Mesenchymal stem cell (in vitro differentiated cells and primary cell): ENCODE measurements at regions not wholly inside any gene's neighbourhood (a gene's known extent, or its start where the extent isn't known, plus 50 kb on each side); places are given as distances from the start of the nearest gene placed in this dataset.

Experiments used
- DNase-seq: peaks from one replicate; pipeline ENCODE4 v3.0.0-alpha.2; 2013
- H2AFZ ChIP-seq: one replicate; pipeline ENCODE4 v1.6.1; 2013; ENCODE audit warnings: low read depth, mild to moderate bottlenecking, control low read depth, inconsistent platforms, low read length, moderate library complexity
- H2AK5ac ChIP-seq: 2 replicates; pipeline ENCODE4 v1.6.1; 2013; ENCODE audit warnings: low read length, moderate library complexity, mild to moderate bottlenecking, inconsistent platforms; ENCODE audit not compliant: severe bottlenecking
- H2BK120ac ChIP-seq: one replicate; pipeline ENCODE4 v1.6.1; 2013; ENCODE audit warnings: low read depth, mild to moderate bottlenecking, inconsistent platforms, low read length, moderate library complexity
- H2BK12ac ChIP-seq, 2 experiments: one replicate each; pipeline ENCODE4 v1.6.1; 2013; ENCODE audit warnings: inconsistent platforms in 2 of 2, low read length in 2 of 2, mild to moderate bottlenecking in 2 of 2, moderate library complexity in 2 of 2, control low read depth in 1 of 2
- H2BK15ac ChIP-seq: one replicate; pipeline ENCODE4 v1.6.1; 2013; ENCODE audit warnings: mild to moderate bottlenecking, low read depth, inconsistent platforms; ENCODE audit not compliant: poor library complexity, severe bottlenecking
- H2BK5ac ChIP-seq: 2 replicates; pipeline ENCODE4 v1.6.1; 2013; ENCODE audit warnings: low read depth, mild to moderate bottlenecking, low read length, control low read depth, inconsistent platforms; ENCODE audit not compliant: poor library complexity, severe bottlenecking
- H3K14ac ChIP-seq, 2 experiments: one replicate each; pipeline ENCODE4 v1.6.1; 2013; ENCODE audit warnings: inconsistent platforms in 2 of 2, low read length in 2 of 2, control low read depth in 1 of 2, mild to moderate bottlenecking in 1 of 2, moderate library complexity in 1 of 2
- H3K18ac ChIP-seq, 2 experiments: one replicate each; pipeline ENCODE4 v1.6.1; 2013; ENCODE audit warnings: inconsistent platforms in 2 of 2, low read length in 2 of 2, control low read depth in 1 of 2, low read depth in 1 of 2, mild to moderate bottlenecking in 1 of 2
- H3K23ac ChIP-seq, 2 experiments: one replicate each; pipeline ENCODE4 v1.6.1; 2013; ENCODE audit warnings: inconsistent platforms in 2 of 2, low read length in 2 of 2, mild to moderate bottlenecking in 2 of 2, moderate library complexity in 2 of 2, control low read depth in 1 of 2
- H3K27ac ChIP-seq: 2 replicates; pipeline ENCODE4 v1.5.1; 2013; ENCODE audit warnings: mild to moderate bottlenecking, moderate library complexity, low read length, control low read depth, inconsistent platforms; ENCODE audit not compliant: poor library complexity, severe bottlenecking
- H3K27me3 ChIP-seq, 2 experiments: 2 replicates each; pipeline versions ENCODE4 v1.6.1 to v1.7.0; 2013; ENCODE audit warnings: low read length in 2 of 2, mild to moderate bottlenecking in 2 of 2, moderate library complexity in 2 of 2, control low read depth in 1 of 2, inconsistent platforms in 1 of 2; ENCODE audit not compliant: control insufficient read depth in 1 of 2, insufficient read depth in 1 of 2
- H3K36me3 ChIP-seq, 2 experiments: 2 replicates each; pipeline versions ENCODE4 v1.6.1 to v1.7.0; 2013; ENCODE audit warnings: low read length in 2 of 2, control low read depth in 1 of 2, inconsistent platforms in 1 of 2, low read depth in 1 of 2, mild to moderate bottlenecking in 1 of 2; ENCODE audit not compliant: insufficient read depth in 2 of 2, control insufficient read depth in 1 of 2
- H3K4ac ChIP-seq, 2 experiments: one replicate each; pipeline ENCODE4 v1.6.1; 2013; ENCODE audit warnings: inconsistent platforms in 2 of 2, low read length in 2 of 2, mild to moderate bottlenecking in 2 of 2, moderate library complexity in 2 of 2, control low read depth in 1 of 2, low read depth in 1 of 2
- H3K4me1 ChIP-seq: 2 replicates; pipeline ENCODE4 v1.6.1; 2013; ENCODE audit warnings: low read depth, low read length, control low read depth; ENCODE audit not compliant: control insufficient read depth, insufficient read depth
- H3K4me2 ChIP-seq: 2 replicates; pipeline ENCODE4 v1.6.1; 2013; ENCODE audit warnings: low read length, mild to moderate bottlenecking, inconsistent platforms; ENCODE audit not compliant: poor library complexity, severe bottlenecking
- H3K4me3 ChIP-seq, 2 experiments: 2 replicates each; pipeline versions ENCODE4 v1.5.1 to v1.7.0; 2013; ENCODE audit warnings: low read length in 2 of 2, mild to moderate bottlenecking in 2 of 2, control low read depth in 1 of 2, low read depth in 1 of 2; ENCODE audit not compliant: insufficient read depth in 1 of 2
- H3K79me1 ChIP-seq: replicated peaks from 2 replicates; pipeline ENCODE4 v1.6.1; 2013; ENCODE audit warnings: mild to moderate bottlenecking, control low read depth, low read length, inconsistent platforms; ENCODE audit not compliant: poor library complexity, severe bottlenecking
- H3K9ac ChIP-seq: 2 replicates; pipeline ENCODE4 v1.7.0; 2013; ENCODE audit warnings: mild to moderate bottlenecking, low read length, moderate library complexity
- H3K9me3 ChIP-seq: 2 replicates; pipeline ENCODE4 v1.7.0; 2013; ENCODE audit warnings: mild to moderate bottlenecking, low read length; ENCODE audit not compliant: control insufficient read depth
- H4K8ac ChIP-seq: one replicate; pipeline ENCODE4 v1.6.1; 2013; ENCODE audit warnings: inconsistent platforms, mild to moderate bottlenecking, low read length, moderate library complexity
- H4K91ac ChIP-seq: one replicate; pipeline ENCODE4 v1.6.1; 2013; ENCODE audit warnings: mild to moderate bottlenecking, low read length, inconsistent platforms
- WGBS: methylation state at CpG from one replicate; pipeline ENCODE4 v1.1.7; 2013; ENCODE audit warnings: mixed read lengths; 5-methylcytosine and 5-hydroxymethylcytosine counted together

DNA sequence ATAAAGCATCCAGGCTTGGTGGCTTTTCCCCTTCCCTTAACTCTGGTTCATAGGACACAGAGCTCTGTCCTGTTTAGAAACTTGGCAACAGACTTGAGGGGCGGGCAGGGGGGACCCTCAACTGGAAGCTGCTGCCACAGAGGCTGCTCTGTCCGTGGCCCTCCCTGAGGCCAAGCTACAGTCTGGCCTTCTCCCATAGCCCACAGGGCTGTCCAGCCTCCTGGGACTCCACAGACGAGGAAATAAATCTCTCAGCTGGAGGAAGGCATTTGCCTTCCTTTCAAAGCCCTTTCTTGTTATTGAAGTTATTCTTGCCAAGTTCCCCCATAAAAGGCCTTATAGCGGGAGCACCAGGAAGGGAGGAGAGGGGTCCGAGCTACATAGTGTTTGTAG lies 248.8 kb upstream of the TPM1 start:
- Histone ChIP-seq H3K4ac (peak overlapping the region in 1 of 2 experiments; percentile 30), H3K9ac (no peak overlapping the region), H3K4me3 (no peak overlapping the region), H3K27ac (no peak overlapping the region), H3K23ac (no peak overlapping the region), H4K91ac (no peak overlapping the region), H3K36me3 (peaks cover 41 to 79% of the 10 kb centered on the region in 2 experiments), H2BK5ac (no peak overlapping the region), H3K9me3 (no peaks in the 10 kb centered on the region), H2BK15ac (no peak overlapping the region), H3K79me1 (peaks cover 2% of the 10 kb centered on the region), H2BK120ac (no peak overlapping the region), H3K4me2 (no peak overlapping the region), H3K27me3 (no peaks in the 10 kb centered on the region), H2BK12ac (no peak overlapping the region), H2AK5ac (peak overlapping the region; percentile 51), H3K14ac (no peak overlapping the region), H2AFZ (no peak overlapping the region), H3K4me1 (peaks cover 13% of the 10 kb centered on the region), H4K8ac (no peak overlapping the region), H3K18ac (peak overlapping the region in 1 of 2 experiments; percentile 50)
- 95% methylated on average over 5 of the region's 5 CpGs for WGBS
- no peak for DNase-seq

DNA sequence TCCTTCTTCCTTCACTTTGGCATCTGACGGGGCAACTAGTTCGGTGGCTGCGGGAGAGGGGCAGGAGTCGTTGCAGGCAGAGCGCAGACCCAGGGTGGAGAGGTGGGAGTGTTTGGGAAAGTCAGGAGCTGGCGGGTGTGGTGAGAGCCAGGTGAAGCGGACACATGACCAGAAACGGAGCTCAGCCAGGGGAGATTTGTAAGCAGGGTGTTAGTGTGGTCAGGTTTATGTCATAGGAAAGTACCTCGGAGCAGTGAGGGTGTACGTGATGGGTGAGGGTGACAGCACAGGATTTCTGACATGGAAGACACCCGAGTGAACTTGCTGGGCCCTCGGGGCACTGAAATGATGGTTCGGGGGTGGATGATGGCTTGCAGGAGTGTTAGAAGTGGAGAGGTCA lies 247.4 kb upstream of the TPM1 start:
- 88% methylated on average over 12 of the region's 13 CpGs for WGBS
- Histone ChIP-seq H3K4ac (no peak overlapping the region), H3K18ac (no peak overlapping the region), H3K36me3 (peaks cover 44 to 80% of the 10 kb centered on the region in 2 experiments), H3K4me2 (no peak overlapping the region), H3K9me3 (no peaks in the 10 kb centered on the region), H2AFZ (no peak overlapping the region), H3K4me3 (no peak overlapping the region), H3K4me1 (peaks cover 13% of the 10 kb centered on the region), H3K9ac (no peak overlapping the region), H4K8ac (no peak overlapping the region), H3K27ac (no peak overlapping the region), H3K14ac (no peak overlapping the region), H2BK5ac (no peak overlapping the region), H2BK12ac (peak overlapping the region in 1 of 2 experiments; percentile 23), H3K79me1 (peaks cover 2% of the 10 kb centered on the region), H4K91ac (no peak overlapping the region), H3K27me3 (no peaks in the 10 kb centered on the region), H3K23ac (no peak overlapping the region), H2BK120ac (no peak overlapping the region), H2AK5ac (peak overlapping the region; percentile 3), H2BK15ac (no peak overlapping the region)
- DNase-seq = no peak

DNA sequence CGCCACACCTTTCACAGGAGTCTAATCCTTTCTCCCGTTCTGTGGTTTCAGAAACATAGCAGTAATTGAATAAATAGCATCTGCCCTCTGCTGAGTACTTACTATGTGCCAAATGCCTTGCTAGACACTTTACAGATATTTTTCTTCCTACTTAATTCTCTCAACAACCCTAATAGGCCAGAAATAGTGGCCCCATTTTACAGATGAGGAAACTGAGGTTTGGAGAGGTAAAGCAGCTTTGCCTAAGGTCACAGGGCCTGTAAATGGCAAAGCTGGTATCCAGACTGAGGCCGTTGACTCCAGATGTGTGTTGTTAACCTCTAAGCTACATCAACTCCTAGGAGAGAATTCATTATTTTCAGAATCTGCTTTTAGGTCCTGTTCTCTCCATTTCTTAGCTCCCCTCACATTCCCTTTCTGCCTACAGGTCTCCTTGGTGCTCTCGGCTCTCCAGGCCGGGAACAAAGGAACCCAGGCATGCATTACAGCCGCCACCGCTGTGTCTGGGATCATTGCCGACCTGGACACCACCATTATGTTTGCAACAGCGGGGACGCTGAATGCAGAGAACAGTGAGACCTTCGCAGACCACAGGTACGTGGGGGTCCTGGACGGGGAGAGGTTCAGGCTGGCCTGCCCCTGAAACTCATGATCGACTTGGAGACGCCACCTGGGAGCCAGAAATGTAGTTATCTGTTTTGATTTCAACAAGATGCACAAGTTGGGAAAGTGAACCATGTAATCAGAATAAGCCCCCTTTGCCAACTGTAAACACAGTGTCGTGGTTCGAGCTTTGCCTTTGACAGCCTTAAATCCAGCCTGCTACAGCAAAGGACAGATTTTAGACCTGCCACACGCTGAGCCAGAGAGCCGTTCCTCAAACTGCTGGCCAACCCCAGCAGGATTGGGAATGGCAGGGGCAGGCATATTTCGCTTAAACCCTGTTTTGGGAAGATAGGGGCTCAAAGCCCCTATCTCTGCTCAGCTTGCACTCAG lies 246.5 kb upstream of the TPM1 start:
- Histone ChIP-seq H2BK15ac (no peak overlapping the region), H2BK120ac (no peak overlapping the region), H3K36me3 (peaks cover 49 to 81% of the 10 kb centered on the region in 2 experiments), H2BK12ac (no peak overlapping the region), H3K4me2 (no peak overlapping the region), H3K18ac (no peak overlapping the region), H2AK5ac (no peak overlapping the region), H2BK5ac (no peak overlapping the region), H3K4ac (no peak overlapping the region), H3K4me1 (peaks cover 13% of the 10 kb centered on the region), H3K9me3 (no peaks in the 10 kb centered on the region), H4K91ac (no peak overlapping the region), H3K9ac (no peak overlapping the region), H2AFZ (no peak overlapping the region), H4K8ac (no peak overlapping the region), H3K27ac (no peak overlapping the region), H3K79me1 (peaks cover 2% of the 10 kb centered on the region), H3K14ac (no peak overlapping the region), H3K4me3 (no peak overlapping the region), H3K23ac (no peak overlapping the region), H3K27me3 (no peaks in the 10 kb centered on the region)
- no peak for DNase-seq
- WGBS = 93% methylated on average over 20 of the region's 20 CpGs

DNA sequence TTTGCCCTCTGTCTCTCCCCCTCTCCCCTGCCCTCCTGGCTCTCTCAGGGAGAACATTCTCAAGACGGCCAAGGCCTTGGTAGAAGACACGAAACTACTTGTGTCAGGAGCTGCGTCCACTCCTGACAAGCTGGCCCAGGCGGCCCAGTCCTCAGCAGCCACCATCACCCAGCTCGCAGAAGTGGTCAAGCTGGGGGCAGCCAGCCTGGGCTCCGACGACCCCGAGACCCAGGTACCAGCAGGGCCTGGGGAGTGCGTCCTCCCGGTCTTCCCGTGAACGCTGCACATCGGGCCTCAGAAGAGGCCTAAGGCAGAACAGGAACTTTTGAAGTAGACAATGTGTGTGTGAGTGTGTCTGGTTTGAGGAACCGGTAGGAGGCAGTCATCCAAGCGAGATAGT lies 245.4 kb upstream of the TPM1 start:
- Histone ChIP-seq H2BK12ac (no peak overlapping the region), H3K18ac (no peak overlapping the region), H3K4me1 (peaks cover 13% of the 10 kb centered on the region), H3K79me1 (peaks cover 2% of the 10 kb centered on the region), H3K4ac (no peak overlapping the region), H3K14ac (no peak overlapping the region), H3K9ac (no peak overlapping the region), H3K23ac (no peak overlapping the region), H3K4me3 (no peak overlapping the region), H3K27me3 (no peaks in the 10 kb centered on the region), H4K91ac (no peak overlapping the region), H2BK5ac (no peak overlapping the region), H3K9me3 (no peaks in the 10 kb centered on the region), H3K4me2 (no peak overlapping the region), H2AFZ (no peak overlapping the region), H3K27ac (no peak overlapping the region), H3K36me3 (peaks cover 49 to 90% of the 10 kb centered on the region in 2 experiments), H2BK120ac (no peak overlapping the region), H4K8ac (no peak overlapping the region), H2AK5ac (no peak overlapping the region), H2BK15ac (no peak overlapping the region)
- DNase-seq = no peak
- WGBS = 96% methylated on average over 15 of the region's 15 CpGs
